Adrenal gland (tissue), 5 donors: ENCODE measurements at regions not wholly inside any gene's neighbourhood (a gene's known extent, or its start where the extent isn't known, plus 50 kb on each side); places are given as distances from the start of the nearest gene placed in this dataset.

Experiments
- POLR2A ChIP-seq, 2 donors: fragments of 450-650 bp; IDR thresholded peaks; one replicate each; pipeline ENCODE4 v1.6.1; 2017; ENCODE audit warnings: antibody characterized with exemption in 2 of 2, mild to moderate bottlenecking in 2 of 2, moderate library complexity in 1 of 2
- TF ChIP-seq, protein P1 (sequence below), 6 experiments: fragments of 450-650 bp in 4 of 6; fragments of 200-600 bp in 2 of 6; sonication (generic) in 1 of 6; IDR thresholded peaks; 1 replicate in 5 of 6; 2 replicates in 1 of 6; pipeline versions ENCODE4 v1.5.1 to v1.8.0; 2016 to 2021; ENCODE audit warnings: antibody characterized with exemption in 6 of 6, mild to moderate bottlenecking in 2 of 6, moderate library complexity in 1 of 6
- donor health status: DM: no; HTN: no; CAD: no.

GRCh38 chr2:58347810-58348209 lies 106.7 kb upstream of the FANCL start:
- TF ChIP-seq, protein P1, sequence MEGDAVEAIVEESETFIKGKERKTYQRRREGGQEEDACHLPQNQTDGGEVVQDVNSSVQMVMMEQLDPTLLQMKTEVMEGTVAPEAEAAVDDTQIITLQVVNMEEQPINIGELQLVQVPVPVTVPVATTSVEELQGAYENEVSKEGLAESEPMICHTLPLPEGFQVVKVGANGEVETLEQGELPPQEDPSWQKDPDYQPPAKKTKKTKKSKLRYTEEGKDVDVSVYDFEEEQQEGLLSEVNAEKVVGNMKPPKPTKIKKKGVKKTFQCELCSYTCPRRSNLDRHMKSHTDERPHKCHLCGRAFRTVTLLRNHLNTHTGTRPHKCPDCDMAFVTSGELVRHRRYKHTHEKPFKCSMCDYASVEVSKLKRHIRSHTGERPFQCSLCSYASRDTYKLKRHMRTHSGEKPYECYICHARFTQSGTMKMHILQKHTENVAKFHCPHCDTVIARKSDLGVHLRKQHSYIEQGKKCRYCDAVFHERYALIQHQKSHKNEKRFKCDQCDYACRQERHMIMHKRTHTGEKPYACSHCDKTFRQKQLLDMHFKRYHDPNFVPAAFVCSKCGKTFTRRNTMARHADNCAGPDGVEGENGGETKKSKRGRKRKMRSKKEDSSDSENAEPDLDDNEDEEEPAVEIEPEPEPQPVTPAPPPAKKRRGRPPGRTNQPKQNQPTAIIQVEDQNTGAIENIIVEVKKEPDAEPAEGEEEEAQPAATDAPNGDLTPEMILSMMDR (IDR thresholded peaks at IDR 0.05): no peak
- TF ChIP-seq POLR2A (IDR thresholded peaks at IDR 0.05): no peak
